ENCODE measurements at regions not wholly inside any gene's neighbourhood (a gene's known extent, or its start where the extent isn't known, plus 50 kb on each side); places are given as distances from the start of the nearest gene placed in this dataset.
"Not testable (repeated sequence)": the region's sequence is repeated elsewhere in the genome, so short reads cannot be mapped to it uniquely, and the experiment has no call there.

DNA sequence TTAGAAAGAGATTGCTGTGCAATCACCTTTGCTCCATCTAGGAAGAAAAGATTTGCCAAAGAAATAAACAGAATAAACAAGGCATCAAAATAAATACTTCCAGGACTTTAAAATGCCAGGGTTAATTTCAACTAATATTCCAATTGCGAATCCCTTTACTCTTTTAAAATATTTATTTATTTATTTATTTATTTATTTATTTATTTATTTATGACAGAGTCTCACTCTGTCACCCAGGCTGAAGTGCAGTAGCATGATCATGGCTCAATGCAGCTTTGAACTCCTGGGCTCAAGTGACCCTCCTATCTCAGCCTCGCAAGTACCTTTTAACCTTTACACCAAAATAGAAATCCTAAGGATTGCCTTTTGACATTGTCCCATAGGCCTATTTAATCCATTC is 191.1 kb downstream of the EDN1 start:
- DNase-seq = no peak

DNA sequence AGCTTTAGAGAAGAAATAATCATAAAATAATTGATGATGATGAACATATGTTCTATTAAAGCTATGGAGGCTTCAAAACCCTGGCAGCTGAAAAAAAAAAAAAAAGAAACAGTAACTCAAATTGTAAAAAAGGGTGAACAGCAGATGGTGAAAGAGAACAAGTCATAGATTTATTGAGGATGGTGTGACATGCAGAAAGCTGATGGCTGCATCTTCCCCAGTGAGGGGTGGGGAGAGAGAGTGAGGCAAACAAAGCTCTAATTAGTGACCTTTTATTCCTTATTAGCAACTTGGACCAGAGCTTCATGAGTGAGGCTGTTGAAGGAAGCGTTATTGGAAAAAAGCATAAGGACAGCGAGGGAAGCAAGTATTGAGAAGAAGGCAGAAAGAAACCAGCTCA is 191.7 kb downstream of the EDN1 start:
- DNase-seq = no peak

DNA sequence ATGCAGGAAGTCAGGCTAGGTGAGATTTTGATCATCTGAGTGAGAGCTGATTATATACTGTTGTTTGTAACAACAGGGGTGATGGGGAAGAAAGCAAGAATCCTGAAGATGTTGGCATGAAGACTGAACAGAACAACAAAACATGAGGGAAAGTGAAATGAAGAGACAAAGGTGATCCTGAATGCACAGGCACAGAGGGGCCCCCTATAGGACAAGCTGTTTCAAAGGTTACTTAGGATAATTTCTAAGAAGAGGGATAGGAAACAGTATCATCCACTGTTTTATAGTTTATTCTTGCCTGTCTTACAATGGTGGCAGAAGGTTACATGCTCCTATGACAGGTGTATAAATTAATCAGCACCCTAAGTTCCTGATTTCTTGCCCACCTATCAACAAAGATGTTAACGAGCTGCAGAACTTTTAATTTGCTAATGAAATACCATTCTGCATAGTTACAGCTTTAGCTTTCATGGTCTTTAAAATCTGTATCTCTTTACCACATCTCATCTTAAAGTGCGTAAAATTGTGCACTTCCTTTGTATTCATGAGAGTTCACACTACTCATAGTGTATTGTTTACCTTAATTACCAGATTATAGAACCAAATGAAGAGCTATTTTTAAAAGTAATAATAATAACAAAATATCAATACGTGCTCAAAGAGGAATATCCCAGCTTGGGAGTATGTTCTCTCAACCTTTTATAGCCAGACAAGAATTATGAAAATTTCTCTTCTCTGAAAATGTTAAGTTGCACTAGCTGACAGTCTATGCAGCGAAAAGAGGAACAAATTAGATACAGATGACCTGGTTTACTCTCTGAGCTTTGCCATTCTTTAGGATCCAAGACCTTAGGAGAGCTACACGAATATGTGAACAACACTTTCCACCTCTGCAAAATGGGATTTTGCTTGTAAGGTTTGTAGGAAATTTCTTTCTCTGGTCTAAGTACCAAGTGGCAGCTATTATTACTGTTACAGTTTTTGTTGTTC is 192.5 kb downstream of the EDN1 start:
- no peak for DNase-seq

DNA sequence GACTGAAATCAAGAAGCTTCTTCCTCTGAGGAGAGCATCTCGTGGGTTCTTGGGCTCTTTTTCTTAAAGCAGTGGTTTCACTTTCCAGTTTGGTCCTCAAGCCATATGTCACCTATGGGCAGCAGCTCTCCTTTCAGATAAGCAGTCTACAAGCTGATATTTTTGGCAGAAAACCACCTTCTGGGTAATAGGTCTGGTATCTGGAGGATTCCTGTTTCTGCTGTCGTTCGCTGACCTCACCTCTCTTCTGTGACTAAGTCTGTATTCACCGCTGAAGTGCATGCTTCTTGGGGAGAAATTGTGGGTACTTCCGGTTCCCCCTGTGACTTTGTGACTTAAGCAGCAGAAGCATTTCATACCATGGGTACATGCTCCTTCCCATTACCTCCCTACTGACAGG is 193.6 kb downstream of the EDN1 start:
- DNase-seq = no peak

DNA sequence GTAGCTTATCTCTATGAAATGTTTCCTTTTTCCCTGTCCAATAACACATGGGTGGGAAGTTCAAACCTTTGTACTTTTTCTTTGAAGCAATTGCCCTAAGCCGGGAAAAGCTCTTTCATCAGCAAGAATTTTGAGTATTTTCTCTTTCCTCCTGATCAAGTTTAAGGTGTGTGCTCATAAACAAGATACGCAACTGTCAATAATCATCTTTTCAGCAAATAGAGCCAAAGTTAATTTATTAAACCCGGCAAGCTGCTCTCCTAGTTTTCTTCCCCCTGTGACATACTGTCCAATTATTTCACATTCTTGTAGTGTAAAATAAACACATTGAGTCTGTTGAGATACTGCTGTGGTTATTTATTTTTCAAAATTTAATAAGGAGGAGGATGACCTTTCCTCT is 194.4 kb downstream of the EDN1 start:
- DNase-seq = no peak

DNA sequence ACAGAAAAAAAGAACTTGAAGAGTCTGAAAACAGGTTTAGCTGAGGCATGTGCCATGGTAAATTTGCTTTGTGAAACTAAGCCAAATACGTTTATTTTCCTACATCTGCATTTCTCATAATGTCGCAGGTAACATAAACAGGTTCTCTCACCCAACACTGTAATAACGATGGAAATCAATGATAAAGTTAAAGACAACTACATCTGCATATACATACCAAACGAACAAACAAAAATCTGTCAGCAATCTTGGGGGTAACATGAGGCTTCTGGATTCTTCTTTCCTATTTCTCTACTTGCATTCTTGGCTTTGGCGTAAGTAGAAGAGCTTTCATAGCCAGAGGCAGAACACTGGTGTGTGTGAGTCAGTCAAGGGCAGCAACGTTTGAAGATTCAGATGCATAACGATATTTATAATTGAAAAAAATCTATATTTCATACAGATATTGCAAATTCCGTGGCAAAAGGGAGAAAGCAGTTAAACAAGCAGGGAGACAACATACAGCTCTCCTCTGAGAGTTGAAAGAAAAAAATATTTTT is 195.1 kb downstream of the EDN1 start:
- no peak for DNase-seq

DNA sequence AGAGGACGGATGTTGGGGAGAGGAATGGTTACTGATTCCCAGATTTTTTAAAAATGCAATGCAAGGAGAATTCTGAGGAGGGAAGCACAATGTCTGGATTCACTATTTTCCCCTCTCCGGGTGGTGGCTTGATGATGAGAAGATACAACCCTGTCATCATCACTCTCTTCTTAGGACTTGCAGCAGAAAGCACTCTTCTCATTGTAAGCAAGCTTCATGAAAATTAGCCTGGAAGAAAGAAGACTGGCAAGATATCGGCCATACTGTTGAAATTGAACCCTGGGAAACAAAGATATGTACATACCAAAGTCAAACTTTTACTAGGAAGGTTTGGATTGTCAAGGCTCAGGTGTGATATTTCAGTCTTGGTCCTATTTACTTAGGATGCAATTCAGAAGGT is 195.7 kb downstream of the EDN1 start:
- no peak for DNase-seq

DNA sequence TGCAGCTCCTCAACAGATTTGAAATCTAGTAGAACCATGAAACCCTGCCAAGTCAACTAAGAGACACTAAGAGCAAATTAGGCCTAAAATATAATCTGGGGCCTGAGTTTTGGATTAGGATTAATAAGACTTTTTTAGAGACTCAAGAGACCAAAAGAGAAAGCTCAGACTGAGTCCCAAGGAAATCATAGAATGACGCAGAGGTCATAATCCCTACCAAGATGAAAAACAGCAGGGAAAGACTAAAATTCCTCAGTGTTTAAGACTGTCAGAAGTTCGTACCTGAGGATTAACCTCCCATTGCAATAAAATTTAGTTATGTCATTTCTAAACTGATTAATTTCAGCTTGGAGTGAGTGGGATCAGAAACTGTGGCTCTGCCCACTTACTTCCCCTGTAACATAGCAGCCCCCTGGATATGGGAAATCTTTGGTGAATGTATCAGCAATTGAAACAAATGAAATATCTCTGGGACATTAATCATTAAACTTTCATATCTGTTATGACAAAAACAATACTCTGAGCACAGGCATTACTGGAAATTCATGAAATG is 200.3 kb downstream of the EDN1 start:
- no peak for DNase-seq

DNA sequence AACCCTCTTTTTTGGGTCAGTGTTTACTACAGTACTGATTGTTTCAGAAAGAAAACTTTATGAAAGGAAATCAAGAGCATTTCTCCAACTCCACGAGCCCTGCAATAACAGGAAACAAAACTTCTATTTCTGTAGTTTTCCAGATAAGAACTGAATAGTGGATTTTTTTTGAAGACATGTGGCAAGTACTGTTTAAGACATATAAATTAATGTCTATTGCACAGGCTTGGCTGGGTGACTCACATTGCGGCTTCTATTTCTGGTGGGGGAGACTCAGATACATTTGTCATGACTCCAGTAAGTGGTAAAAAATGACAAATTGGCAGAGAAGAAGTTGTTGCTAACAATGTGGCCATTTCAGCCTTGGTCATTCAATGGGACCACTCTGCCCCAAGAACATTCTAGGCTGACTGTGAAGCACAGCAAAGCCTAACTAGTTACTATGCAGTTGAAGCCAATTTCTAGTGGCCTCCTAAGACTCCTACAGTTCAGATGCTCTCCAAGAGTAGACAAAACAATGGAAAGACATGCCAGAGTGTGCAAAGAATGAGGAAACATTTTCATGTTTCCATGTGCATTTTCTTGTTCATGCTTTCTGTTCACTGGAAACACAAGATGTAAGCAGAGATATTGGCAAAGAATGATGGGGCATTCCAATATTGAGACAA is 200.9 kb downstream of the EDN1 start:
- DNase-seq = peak; percentile 13

DNA sequence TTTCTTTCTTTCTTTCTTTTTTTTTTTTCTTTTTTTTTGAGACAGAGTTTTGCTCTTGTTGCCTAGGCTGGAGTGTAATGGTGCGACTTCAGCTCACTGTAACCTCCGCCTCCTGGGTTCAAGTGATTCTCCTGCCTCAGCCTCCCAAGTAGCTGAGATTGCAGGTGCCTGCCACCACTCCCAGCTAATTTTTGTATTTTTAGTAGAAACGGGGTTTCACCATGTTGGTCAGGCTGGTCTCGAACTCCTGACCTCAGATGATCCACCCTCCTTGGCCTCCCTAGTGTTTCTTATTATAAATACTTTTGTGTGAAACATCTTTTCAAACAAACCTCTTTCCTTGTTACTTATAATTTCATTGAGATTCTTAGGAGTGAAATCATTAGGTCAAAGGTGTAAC is 202.8 kb downstream of the EDN1 start:
- not testable (repeated sequence) for DNase-seq

DNA sequence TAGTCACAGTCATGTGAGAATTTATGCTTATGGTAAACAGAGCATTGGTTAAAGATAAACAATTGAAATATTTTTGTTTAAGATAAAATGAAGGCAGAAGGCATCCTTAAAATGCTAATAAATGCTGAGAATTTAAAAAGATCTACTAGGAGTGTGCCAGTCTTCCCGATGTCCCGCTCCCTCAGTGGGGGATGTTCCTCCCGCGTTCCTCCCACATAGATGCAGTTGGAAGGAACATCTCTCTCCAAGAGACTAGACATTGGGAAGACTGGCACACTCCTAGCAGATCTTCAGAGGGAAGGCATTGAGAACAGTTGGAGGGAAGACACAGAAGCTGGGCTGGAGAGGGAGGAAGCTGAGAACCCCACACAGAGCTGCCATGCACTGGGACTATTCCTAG is 203.3 kb downstream of the EDN1 start:
- DNase-seq = no peak

DNA sequence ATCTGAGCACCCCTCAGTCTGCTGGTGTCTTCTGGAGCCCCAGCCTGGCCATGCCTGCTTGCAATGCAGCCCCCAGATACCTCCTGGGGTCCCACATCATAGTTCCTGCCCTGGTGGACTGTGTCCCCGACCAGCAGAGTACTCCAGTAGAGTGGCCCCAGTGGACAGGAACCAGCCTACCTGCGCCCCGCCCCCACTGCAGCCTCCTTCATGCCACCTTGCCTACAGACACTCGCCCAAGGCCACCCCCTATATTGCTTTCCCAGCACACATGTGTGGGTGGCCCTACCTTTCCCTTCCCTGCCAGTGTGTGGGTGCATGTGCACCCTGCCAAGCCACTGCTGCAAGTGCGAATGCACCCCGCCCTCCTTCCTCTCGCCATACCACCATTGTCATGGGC is 204.0 kb downstream of the EDN1 start:
- no peak for DNase-seq

DNA sequence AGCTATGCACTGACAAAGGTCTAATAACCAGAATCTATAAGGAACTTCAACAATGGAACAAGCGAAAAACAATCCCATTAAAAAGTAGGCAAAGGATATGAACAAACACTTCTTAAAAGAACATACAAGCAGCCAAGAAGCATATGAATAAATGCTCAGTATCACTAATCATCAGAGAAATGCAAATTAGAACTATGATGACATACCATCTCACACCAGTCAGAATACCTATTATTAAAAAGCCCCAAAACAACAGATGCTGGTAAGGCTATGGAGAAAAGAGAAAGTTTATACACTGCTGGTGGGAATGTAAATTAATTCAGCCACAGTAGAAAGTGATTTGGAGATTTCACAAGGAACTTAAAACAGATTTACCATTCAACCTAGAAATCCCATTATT is 211.8 kb downstream of the EDN1 start:
- DNase-seq = no peak

DNA sequence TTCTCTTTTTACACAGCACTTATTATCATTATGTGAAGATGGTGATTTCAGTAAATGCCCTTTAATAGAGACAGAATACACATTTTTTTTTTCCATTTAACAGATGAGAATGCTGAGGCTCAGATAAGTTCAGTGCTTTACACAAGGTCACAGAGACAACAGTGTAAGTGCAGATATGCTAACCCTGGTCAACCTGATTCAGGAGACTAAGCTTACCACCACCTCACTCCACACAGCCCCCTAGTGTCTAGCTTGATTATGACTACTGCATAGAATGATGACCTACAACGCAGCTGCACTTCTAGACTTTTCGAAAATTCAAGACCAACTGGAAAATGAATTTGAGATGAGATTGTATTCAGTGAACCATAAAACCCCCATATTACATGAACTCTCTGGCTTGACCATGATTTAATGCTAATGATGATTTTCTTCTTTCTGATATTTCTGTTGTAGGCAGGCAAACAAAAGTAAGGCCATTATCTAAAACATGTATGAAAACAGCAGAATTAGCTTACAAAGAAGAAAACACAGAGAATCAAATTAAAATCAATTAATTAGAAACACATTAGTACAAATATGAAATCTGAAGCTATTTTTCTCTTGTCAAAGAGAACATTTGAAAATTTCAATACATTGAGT is 212.1 kb upstream of the PHACTR1 start:
- DNase-seq = no peak

DNA sequence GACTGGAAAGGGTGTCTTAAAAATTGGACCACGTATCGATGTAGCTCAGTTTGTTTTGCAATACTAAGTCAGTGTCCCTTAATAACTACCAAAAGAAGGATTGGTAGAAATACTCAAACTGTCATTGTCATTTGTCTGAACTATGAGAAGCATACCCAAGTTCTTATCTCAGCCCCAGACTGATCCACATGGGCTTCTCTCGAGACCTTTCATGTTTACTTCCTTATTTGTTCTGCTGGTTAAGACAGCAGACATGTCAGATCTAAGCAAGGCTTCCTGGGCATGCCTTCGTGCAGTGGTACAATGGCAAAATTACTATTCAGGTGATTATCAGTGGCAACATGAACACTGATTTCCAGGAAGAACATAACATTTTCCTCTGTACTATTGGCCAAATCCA is 211.1 kb upstream of the PHACTR1 start:
- no peak for DNase-seq

DNA sequence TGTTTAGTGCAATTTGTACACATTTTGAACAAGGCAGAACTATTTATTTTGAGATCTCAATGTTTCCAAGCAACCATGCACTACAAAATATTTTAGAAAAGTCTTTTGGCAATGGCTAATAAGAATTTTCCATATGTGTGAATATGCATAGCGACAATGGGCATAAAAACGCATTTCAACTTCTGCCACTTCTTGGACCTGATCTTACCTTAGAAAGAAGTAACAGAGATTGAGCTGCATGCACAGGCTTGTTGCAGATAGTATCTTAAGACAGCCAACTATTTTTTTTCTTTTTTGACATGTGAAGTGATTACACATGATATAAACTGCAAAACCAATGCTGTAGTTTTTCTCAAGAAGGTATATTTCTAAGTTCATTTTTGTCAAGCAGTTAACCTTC is 210.4 kb upstream of the PHACTR1 start:
- DNase-seq = no peak

DNA sequence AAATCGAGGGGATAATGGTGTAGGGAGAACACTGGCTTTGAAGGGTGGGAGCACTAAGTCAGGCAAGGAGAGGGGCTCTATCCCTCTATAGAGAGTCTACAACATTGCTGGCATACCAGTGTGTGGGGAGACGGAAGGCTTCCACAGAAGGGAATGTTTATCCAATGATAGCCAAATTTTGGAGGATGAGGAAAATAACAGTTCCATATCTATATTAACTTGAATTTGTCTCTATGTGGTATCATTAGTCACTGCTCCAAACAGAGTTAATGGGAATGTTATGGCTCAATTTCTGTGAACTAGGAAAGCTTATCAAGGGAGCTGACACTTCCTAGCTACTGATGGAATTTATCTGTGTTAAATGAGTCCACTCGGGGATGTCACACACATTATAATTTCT is 208.9 kb upstream of the PHACTR1 start:
- DNase-seq = no peak

DNA sequence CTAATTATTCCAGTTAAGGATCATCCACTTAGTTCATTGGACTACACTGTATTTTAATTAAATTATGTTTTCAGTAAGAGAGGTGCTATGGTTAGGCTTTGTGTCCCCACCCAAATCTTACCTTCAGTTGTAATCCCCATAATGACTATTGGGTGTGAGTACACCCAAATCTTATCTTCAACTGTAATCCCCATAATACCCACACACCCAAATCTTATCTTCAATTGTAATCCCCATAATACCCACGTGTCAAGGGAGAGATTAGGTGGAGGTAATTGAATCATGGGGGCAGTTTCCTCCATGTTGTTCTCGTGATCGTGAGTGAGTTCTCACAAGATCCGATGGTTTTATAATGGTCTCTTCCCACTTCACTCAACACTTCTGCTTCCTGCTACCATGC is 208.0 kb upstream of the PHACTR1 start:
- DNase-seq = no peak

DNA sequence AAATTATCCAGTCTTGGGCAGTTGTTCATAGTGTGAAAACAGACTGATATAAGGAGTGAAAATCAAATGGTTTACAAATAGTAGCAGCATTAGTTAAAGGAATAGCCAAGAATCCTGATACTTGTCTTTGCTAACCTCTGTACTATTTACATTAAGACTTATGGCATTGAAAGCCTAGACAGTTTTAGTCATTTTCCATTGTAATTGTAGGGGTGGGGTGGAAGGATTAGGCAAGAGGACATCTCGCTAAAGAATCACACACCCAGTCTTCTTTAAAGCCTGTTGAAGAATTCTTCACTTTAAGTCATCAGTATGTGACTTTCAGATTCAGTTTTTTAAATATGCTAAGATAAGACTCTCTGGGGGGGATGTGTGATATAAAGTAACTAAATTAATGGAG is 207.5 kb upstream of the PHACTR1 start:
- no peak for DNase-seq

DNA sequence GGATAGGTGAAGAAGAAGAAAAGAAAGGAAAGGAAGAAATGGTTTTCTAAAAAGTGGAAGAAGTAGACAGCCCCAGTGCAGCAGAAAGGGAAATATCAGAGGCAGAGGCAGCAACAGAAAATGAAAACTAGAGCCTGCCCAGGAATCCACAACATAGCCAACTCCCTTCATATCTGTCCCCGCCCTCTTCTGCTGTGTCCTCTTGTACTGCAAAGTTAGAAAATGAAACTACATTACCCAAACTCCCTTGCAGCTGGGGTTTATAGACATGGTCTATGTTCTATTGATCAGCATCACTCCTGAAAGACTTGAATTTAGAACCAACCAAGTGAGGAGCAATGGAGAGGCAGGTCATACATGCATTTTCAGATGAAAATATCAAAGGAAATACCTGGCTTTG is 200.5 kb upstream of the PHACTR1 start:
- no peak for DNase-seq

DNA sequence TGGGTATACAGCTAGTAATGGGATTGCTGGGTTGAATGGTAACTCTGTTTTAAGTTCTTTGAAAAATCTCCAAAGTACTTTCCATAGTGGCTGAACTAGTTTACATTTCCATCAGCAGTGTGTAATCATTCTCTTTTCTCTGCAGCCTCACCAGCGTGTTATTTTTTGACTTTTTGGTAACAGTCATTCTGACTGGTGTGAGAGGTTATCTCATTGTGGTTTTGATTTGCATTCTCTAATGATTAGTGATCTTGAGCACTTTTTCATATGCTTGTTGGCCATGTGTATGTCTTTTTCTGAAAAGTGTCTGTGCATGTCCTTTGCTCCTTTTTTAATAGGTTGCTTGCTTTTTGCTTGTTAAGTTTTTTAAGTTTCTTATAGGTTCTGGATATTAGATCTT is 194.2 kb upstream of the PHACTR1 start:
- DNase-seq = no peak

DNA sequence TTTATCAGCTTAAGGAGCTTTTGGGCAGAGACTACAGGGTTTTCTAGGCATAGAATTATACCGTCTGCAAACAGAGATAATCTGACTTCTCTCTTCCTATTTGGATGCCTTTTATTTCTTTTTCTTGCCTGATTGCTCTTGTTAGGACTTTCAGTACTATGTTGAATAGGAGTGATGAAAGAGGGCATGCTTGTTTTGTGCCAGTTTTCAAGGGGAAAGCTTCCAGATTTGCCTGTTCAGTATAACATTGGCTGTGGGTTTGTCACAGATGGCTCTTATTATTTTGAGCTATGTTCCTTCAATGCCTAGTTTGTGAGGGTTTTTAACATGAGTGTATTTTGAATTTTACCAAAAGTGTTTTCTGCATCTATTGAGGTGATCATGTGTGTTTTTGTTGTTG is 192.8 kb upstream of the PHACTR1 start:
- DNase-seq = no peak

DNA sequence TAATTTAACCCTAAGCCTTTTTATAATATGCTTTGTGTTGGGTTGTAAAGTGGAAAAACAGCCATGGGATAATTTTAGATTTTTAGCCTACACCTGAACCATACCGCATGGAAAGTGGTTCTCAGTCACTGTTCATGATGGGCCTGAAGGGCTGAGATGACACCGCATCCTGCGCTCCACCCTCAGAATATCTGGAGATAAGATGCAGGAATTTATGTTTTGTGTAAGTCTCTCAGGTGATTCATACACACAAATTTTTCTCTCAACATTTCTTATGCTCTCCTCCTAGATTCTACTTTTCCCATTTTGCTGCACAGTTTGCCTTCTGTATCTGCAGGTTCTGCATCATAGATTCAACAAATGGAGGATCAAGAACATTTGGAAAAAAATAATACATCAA is 191.3 kb upstream of the PHACTR1 start:
- no peak for DNase-seq
